ENCODE measurements at regions not wholly inside any gene's neighbourhood (a gene's known extent, or its start where the extent isn't known, plus 50 kb on each side); places are given as distances from the start of the nearest gene placed in this dataset.

- Histone ChIP-seq H3K79me1 (ENCODE audit: low read depth, low read length) (no peaks in the 10 kb centered on the region), H3K4me2 (ENCODE audit: insufficient read depth, low read length, poor library complexity, severe bottlenecking) (no peak overlapping the region), H3K27ac (replicated peaks; ENCODE audit: low read length) (no peak overlapping the region), H3K36me3 (replicated peaks in 1 of 2; ENCODE audit: control insufficient read depth in 2 of 2, insufficient read depth in 2 of 2, low read length in 2 of 2) (no peaks in the 10 kb centered on the region), H3K14ac (ENCODE audit: low read length) (no peak overlapping the region), H2AFZ (ENCODE audit: low read length) (no peak overlapping the region), H2BK5ac (ENCODE audit: low read length) (no peak overlapping the region), H3K23ac (ENCODE audit: low read depth, low read length, poor library complexity) (no peak overlapping the region), H3K4me1 (ENCODE audit: control insufficient read depth in 2 of 2, insufficient read depth in 1 of 2, low read depth in 1 of 2, low read length in 2 of 2) (peaks cover 0 to 1% of the 10 kb centered on the region in 2 donors), H3K4ac (ENCODE audit: low read length) (no peak overlapping the region), H4K8ac (ENCODE audit: low read depth, low read length) (no peak overlapping the region), H3K9ac (ENCODE audit: low read depth, low read length, poor library complexity) (no peak overlapping the region), H2BK120ac (ENCODE audit: low read depth, low read length) (no peak overlapping the region), H2AK5ac (ENCODE audit: low read depth, low read length) (no peak overlapping the region), H2BK12ac (ENCODE audit: low read length) (no peak overlapping the region), H3K4me3 (ENCODE audit: low read length in 2 of 2) (no peak overlapping the region), H4K91ac (ENCODE audit: low read depth, low read length, poor library complexity) (no peak overlapping the region), H3K9me3 (replicated peaks in 1 of 2; ENCODE audit: control insufficient read depth in 2 of 2, insufficient read depth in 1 of 2, low read depth in 1 of 2, low read length in 2 of 2) (no peaks in the 10 kb centered on the region), H2BK15ac (ENCODE audit: low read length) (no peak overlapping the region), H3K27me3 (ENCODE audit: control insufficient read depth in 3 of 3, insufficient read depth in 3 of 3, low read depth in 1 of 3, low read length in 3 of 3) (no peaks in the 10 kb centered on the region), H3K18ac (ENCODE audit: low read length) (no peak overlapping the region)
- no peak for DNase-seq (ENCODE audit: low spot score)
- no CpG with 5 or more reads among the region's 1 CpG for WGBS, 2 donors (ENCODE audit: extremely low coverage in 2 of 2, insufficient read length in 2 of 2, insufficient replicate concordance in 1 of 2)
These were observed 213.9 kb upstream of the UMPS start for GRCh38 chr3:124516333-124516732.

DNA sequence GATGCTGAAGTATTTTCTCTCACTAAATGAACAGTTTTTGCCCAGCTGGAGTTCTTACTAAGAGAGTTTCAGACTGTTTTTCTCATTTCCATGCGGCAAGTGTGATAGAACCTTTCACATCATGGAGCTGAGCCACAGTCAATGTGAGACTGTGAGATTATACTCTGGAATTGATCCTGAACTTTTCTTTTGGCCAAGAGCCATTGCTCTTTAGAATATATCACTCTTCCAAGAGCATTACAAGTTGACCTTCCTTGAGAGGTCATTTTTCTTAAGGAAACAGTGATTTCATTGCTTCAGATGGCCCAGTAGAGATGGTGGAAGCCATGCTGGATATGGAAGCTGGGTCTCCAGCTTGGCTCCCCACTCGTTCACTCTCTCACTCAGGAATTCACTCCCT lies 212.9 kb upstream of the UMPS start:
- WGBS, 2 donors (ENCODE audit: extremely low coverage in 2 of 2, insufficient read length in 2 of 2, insufficient replicate concordance in 1 of 2) = no CpG with 5 or more reads among the region's 2 CpGs
- no peak overlapping the region for H3K9ac ChIP-seq (ENCODE audit: low read depth, low read length, poor library complexity)
- H3K4me2 ChIP-seq (ENCODE audit: insufficient read depth, low read length, poor library complexity, severe bottlenecking) = no peak overlapping the region
- no peak overlapping the region for H2BK15ac ChIP-seq (ENCODE audit: low read length)
- no peak overlapping the region for H2AFZ ChIP-seq (ENCODE audit: low read length)
- no peak overlapping the region for H3K27ac ChIP-seq (replicated peaks; ENCODE audit: low read length)
- H3K9me3 ChIP-seq (replicated peaks in 1 of 2; ENCODE audit: control insufficient read depth in 2 of 2, insufficient read depth in 1 of 2, low read depth in 1 of 2, low read length in 2 of 2) = no peaks in the 10 kb centered on the region
- H3K4ac ChIP-seq (ENCODE audit: low read length) = no peak overlapping the region
- no peaks in the 10 kb centered on the region for H3K36me3 ChIP-seq (replicated peaks in 1 of 2; ENCODE audit: control insufficient read depth in 2 of 2, insufficient read depth in 2 of 2, low read length in 2 of 2)
- no peak overlapping the region for H3K4me3 ChIP-seq (ENCODE audit: low read length in 2 of 2)
- H2BK5ac ChIP-seq (ENCODE audit: low read length) = no peak overlapping the region
- no peak overlapping the region for H2AK5ac ChIP-seq (ENCODE audit: low read depth, low read length)
- no peaks in the 10 kb centered on the region for H3K27me3 ChIP-seq (ENCODE audit: control insufficient read depth in 3 of 3, insufficient read depth in 3 of 3, low read depth in 1 of 3, low read length in 3 of 3)
- no peak overlapping the region for H4K8ac ChIP-seq (ENCODE audit: low read depth, low read length)
- H3K23ac ChIP-seq (ENCODE audit: low read depth, low read length, poor library complexity) = no peak overlapping the region
- no peak overlapping the region for H2BK12ac ChIP-seq (ENCODE audit: low read length)
- H3K79me1 ChIP-seq (ENCODE audit: low read depth, low read length) = no peaks in the 10 kb centered on the region
- no peak overlapping the region for H2BK120ac ChIP-seq (ENCODE audit: low read depth, low read length)
- DNase-seq (ENCODE audit: low spot score) = no peak
- H3K18ac ChIP-seq (ENCODE audit: low read length) = no peak overlapping the region
- no peak overlapping the region for H3K14ac ChIP-seq (ENCODE audit: low read length)
- H3K4me1 ChIP-seq (ENCODE audit: control insufficient read depth in 2 of 2, insufficient read depth in 1 of 2, low read depth in 1 of 2, low read length in 2 of 2) = peaks cover 0 to 1% of the 10 kb centered on the region in 2 donors
- no peak overlapping the region for H4K91ac ChIP-seq (ENCODE audit: low read depth, low read length, poor library complexity)

DNA sequence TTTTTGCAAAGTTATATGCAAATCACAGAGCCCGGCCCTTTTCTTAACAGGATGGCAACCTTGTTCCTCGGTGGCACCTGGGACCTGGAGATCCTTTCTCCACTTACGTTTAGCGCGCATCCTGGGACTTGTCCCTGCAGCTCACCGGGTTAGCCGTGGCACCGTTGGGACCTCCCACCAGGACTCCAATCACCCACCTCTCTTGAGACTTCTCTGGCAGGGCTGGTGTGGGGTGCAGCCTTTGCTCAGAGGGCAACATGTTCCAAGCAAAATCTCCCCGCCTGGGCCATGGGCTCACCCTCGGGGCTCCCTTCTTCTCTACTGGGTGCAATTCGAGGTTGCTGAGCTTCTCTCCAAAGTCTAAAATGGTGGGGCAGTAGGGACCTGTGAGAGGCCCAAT lies 211.9 kb upstream of the UMPS start:
- Histone ChIP-seq H3K4me3 (ENCODE audit: low read length in 2 of 2) (no peak overlapping the region), H3K36me3 (replicated peaks in 1 of 2; ENCODE audit: control insufficient read depth in 2 of 2, insufficient read depth in 2 of 2, low read length in 2 of 2) (no peaks in the 10 kb centered on the region), H3K4me1 (ENCODE audit: control insufficient read depth in 2 of 2, insufficient read depth in 1 of 2, low read depth in 1 of 2, low read length in 2 of 2) (no peaks in the 10 kb centered on the region), H2AFZ (ENCODE audit: low read length) (no peak overlapping the region), H3K4me2 (ENCODE audit: insufficient read depth, low read length, poor library complexity, severe bottlenecking) (no peak overlapping the region), H3K4ac (ENCODE audit: low read length) (no peak overlapping the region), H2BK120ac (ENCODE audit: low read depth, low read length) (no peak overlapping the region), H3K27me3 (ENCODE audit: control insufficient read depth in 3 of 3, insufficient read depth in 3 of 3, low read depth in 1 of 3, low read length in 3 of 3) (no peaks in the 10 kb centered on the region), H3K27ac (replicated peaks; ENCODE audit: low read length) (no peak overlapping the region), H3K18ac (ENCODE audit: low read length) (no peak overlapping the region), H3K9ac (ENCODE audit: low read depth, low read length, poor library complexity) (no peak overlapping the region), H2BK5ac (ENCODE audit: low read length) (no peak overlapping the region), H2BK12ac (ENCODE audit: low read length) (no peak overlapping the region), H3K79me1 (ENCODE audit: low read depth, low read length) (no peaks in the 10 kb centered on the region), H3K23ac (ENCODE audit: low read depth, low read length, poor library complexity) (no peak overlapping the region), H2BK15ac (ENCODE audit: low read length) (no peak overlapping the region), H4K91ac (ENCODE audit: low read depth, low read length, poor library complexity) (no peak overlapping the region), H3K14ac (ENCODE audit: low read length) (no peak overlapping the region), H3K9me3 (replicated peaks in 1 of 2; ENCODE audit: control insufficient read depth in 2 of 2, insufficient read depth in 1 of 2, low read depth in 1 of 2, low read length in 2 of 2) (no peaks in the 10 kb centered on the region), H4K8ac (ENCODE audit: low read depth, low read length) (no peak overlapping the region), H2AK5ac (ENCODE audit: low read depth, low read length) (no peak overlapping the region)
- no CpG with 5 or more reads among the region's 11 CpGs for WGBS, 2 donors (ENCODE audit: extremely low coverage in 2 of 2, insufficient read length in 2 of 2, insufficient replicate concordance in 1 of 2)
- DNase-seq (ENCODE audit: low spot score) = no peak

DNA sequence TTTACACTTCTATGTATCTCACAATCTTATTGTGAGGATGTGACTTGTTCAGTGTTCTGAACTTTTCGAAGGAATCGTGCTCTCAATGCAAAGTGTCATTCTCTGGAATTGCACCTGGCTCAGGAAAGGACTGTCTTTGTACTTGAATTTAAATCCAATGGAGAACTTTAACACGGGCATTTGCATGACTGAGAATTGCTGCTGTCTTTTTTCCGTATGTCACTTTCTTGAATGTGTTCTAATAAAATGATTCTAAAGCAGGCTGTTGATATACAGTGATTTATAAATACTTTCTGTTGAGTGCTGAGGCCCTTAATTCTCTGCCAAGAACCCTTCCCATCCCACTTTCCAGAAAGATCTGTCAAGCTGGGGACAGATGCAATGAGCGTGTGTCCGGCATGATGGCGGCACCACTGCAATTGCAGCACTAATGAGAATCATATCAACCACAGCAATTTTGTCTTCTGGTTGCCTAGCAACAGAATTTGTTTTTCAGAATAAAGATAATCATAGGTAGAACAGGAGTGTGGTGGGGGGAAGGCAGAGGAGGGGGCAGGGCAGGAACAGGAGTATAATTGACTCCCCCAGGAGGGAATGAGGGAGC lies 210.6 kb upstream of the UMPS start:
- no peaks in the 10 kb centered on the region for H3K79me1 ChIP-seq (ENCODE audit: low read depth, low read length)
- no peak overlapping the region for H3K18ac ChIP-seq (ENCODE audit: low read length)
- H3K27me3 ChIP-seq (ENCODE audit: control insufficient read depth in 3 of 3, insufficient read depth in 3 of 3, low read depth in 1 of 3, low read length in 3 of 3) = no peaks in the 10 kb centered on the region
- no peak overlapping the region for H3K4me3 ChIP-seq (ENCODE audit: low read length in 2 of 2)
- H2BK15ac ChIP-seq (ENCODE audit: low read length) = no peak overlapping the region
- no peak overlapping the region for H2AK5ac ChIP-seq (ENCODE audit: low read depth, low read length)
- DNase-seq (ENCODE audit: low spot score) = no peak
- no peak overlapping the region for H2BK12ac ChIP-seq (ENCODE audit: low read length)
- no peak overlapping the region for H3K9ac ChIP-seq (ENCODE audit: low read depth, low read length, poor library complexity)
- no peak overlapping the region for H2AFZ ChIP-seq (ENCODE audit: low read length)
- H3K9me3 ChIP-seq (replicated peaks in 1 of 2; ENCODE audit: control insufficient read depth in 2 of 2, insufficient read depth in 1 of 2, low read depth in 1 of 2, low read length in 2 of 2) = no peaks in the 10 kb centered on the region
- H3K4me2 ChIP-seq (ENCODE audit: insufficient read depth, low read length, poor library complexity, severe bottlenecking) = no peak overlapping the region
- no peak overlapping the region for H3K4ac ChIP-seq (ENCODE audit: low read length)
- H4K91ac ChIP-seq (ENCODE audit: low read depth, low read length, poor library complexity) = no peak overlapping the region
- no peaks in the 10 kb centered on the region for H3K4me1 ChIP-seq (ENCODE audit: control insufficient read depth in 2 of 2, insufficient read depth in 1 of 2, low read depth in 1 of 2, low read length in 2 of 2)
- no peak overlapping the region for H4K8ac ChIP-seq (ENCODE audit: low read depth, low read length)
- no peaks in the 10 kb centered on the region for H3K36me3 ChIP-seq (replicated peaks in 1 of 2; ENCODE audit: control insufficient read depth in 2 of 2, insufficient read depth in 2 of 2, low read length in 2 of 2)
- no peak overlapping the region for H2BK120ac ChIP-seq (ENCODE audit: low read depth, low read length)
- H3K27ac ChIP-seq (replicated peaks; ENCODE audit: low read length) = no peak overlapping the region
- H3K14ac ChIP-seq (ENCODE audit: low read length) = no peak overlapping the region
- WGBS, 2 donors (ENCODE audit: extremely low coverage in 2 of 2, insufficient read length in 2 of 2, insufficient replicate concordance in 1 of 2) = no CpG with 5 or more reads among the region's 7 CpGs
- no peak overlapping the region for H2BK5ac ChIP-seq (ENCODE audit: low read length)
- no peak overlapping the region for H3K23ac ChIP-seq (ENCODE audit: low read depth, low read length, poor library complexity)

Measured in neuronal stem cell (in vitro differentiated cells).